CD4-positive, alpha-beta T cell (primary cell): ENCODE measurements at regions not wholly inside any gene's neighbourhood (a gene's known extent, or its start where the extent isn't known, plus 50 kb on each side); places are given as distances from the start of the nearest gene placed in this dataset.

ENCODE experiments used
- ATAC-seq: fragments of 200-7000 bp; cut with Tn5 transposase; one replicate; pipeline ENCODE4 v1.10.0; 2022; ENCODE audit warnings: mild to moderate bottlenecking; ENCODE audit not compliant: poor library complexity
- CTCF ChIA-PET: fragments of 350-600 bp; sonication (Branson Sonifier 250); formaldehyde crosslinking; loops from one replicate; lab custom pipeline; 2021; ENCODE audit warnings: antibody characterized with exemption, inconsistent platforms; lab: Charles Lee
- POLR2A ChIA-PET: fragments of 350-600 bp; sonication (Branson Sonifier 250); formaldehyde crosslinking; loops from one replicate; lab custom pipeline; 2021; ENCODE audit warnings: antibody characterized with exemption, inconsistent platforms; lab: Charles Lee
- DNase-seq, 14 experiments: peaks; one replicate each; pipeline ENCODE4 v3.0.0-alpha.2; 2013 to 2020; ENCODE audit warnings: mixed read lengths in 2 of 14
- H3K27ac ChIP-seq, 2 donors: one replicate each; pipeline versions ENCODE4 v1.5.1 to v1.7.0; 2013; ENCODE audit warnings: low read length in 2 of 2, low read depth in 1 of 2, mild to moderate bottlenecking in 1 of 2
- H3K27me3 ChIP-seq, 2 experiments: 1 replicate in 1 of 2; 2 replicates in 1 of 2; pipeline versions ENCODE4 v1.6.1 to v1.7.0; 2013; ENCODE audit warnings: low read length in 2 of 2, control low read depth in 1 of 2, mild to moderate bottlenecking in 1 of 2, moderate library complexity in 1 of 2; ENCODE audit not compliant: insufficient read depth in 2 of 2, control insufficient read depth in 1 of 2
- H3K36me3 ChIP-seq: one replicate; pipeline ENCODE4 v1.6.1; 2013; ENCODE audit warnings: low read length, control low read depth; ENCODE audit not compliant: insufficient read depth
- H3K4me1 ChIP-seq: one replicate; pipeline ENCODE4 v1.6.1; 2013; ENCODE audit warnings: low read length, control low read depth; ENCODE audit not compliant: insufficient read depth
- H3K4me3 ChIP-seq: one replicate; pipeline ENCODE4 v1.5.1; 2013; ENCODE audit warnings: mild to moderate bottlenecking, low read length, moderate library complexity
- H3K9me3 ChIP-seq, 2 experiments: 1 replicate in 1 of 2; 2 replicates in 1 of 2; pipeline versions ENCODE4 v1.6.1 to v1.7.0; 2013; ENCODE audit warnings: low read length in 2 of 2, mild to moderate bottlenecking in 2 of 2, control low read depth in 1 of 2, moderate library complexity in 1 of 2; ENCODE audit not compliant: control insufficient read depth in 1 of 2, insufficient read depth in 1 of 2
- H3K27ac Mint-ChIP-seq: one replicate; pipeline ENCODE4 v1.8.0; 2020; ENCODE audit warnings: mixed read lengths
- H3K27me3 Mint-ChIP-seq: one replicate; pipeline ENCODE4 v1.8.0; 2021; ENCODE audit warnings: mixed read lengths
- H3K36me3 Mint-ChIP-seq: one replicate; pipeline ENCODE4 v1.8.0; 2021; ENCODE audit warnings: low read depth, mixed read lengths
- H3K4me1 Mint-ChIP-seq: one replicate; pipeline ENCODE4 v1.8.0; 2021; ENCODE audit warnings: low read depth, mixed read lengths
- H3K4me3 Mint-ChIP-seq: one replicate; pipeline ENCODE4 v1.8.0; 2020; ENCODE audit warnings: mild to moderate bottlenecking, mixed read lengths
- H3K9me3 Mint-ChIP-seq: one replicate; pipeline ENCODE4 v1.8.0; 2020; ENCODE audit warnings: mixed read lengths
- intact Hi-C, 2 experiments: fragments of 100-400 bp; cut with DNase I in 1 of 2; cut with micrococcal nuclease in 1 of 2; formaldehyde crosslinking; loops; one replicate each; pipeline versions ENCODE4 v1.15.1 to v1.9.0; 2023 to 2025; cut with DNase I, micrococcal nuclease
- TF ChIP-seq, protein P1 (sequence below): fragments of 200-600 bp; IDR thresholded peaks from one replicate; pipeline ENCODE4 v1.8.0; 2022; ENCODE audit warnings: antibody characterized with exemption, mild to moderate bottlenecking

DNA sequence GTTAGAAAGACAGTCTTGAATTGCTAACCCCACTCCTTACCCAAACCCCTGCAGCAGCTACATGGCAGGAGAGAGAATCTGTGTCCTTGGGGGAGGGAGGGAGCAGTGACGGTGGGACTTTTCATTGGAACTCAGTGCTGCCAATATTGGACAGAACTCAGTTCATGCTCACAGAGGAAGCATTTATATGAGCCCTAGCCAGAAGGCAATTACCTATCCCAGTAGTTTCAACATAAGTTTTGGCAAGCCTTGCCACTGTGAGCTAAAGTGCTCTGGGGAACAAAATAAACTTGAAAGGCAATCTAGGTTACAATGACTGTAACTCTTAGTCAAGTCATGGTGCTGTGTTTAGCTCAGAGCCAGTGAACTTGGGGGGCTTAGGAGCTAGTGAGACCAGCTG lies 1013.4 kb upstream of the COX7C start:
- Mint-ChIP-seq H3K4me3 (no peak overlapping the region), H3K9me3 (peaks cover 8% of the 10 kb centered on the region), H3K27me3 (no peaks in the 10 kb centered on the region), H3K27ac (no peak overlapping the region), H3K4me1 (no peaks in the 10 kb centered on the region), H3K36me3 (no peaks in the 10 kb centered on the region)
- ChIA-PET CTCF (no interaction called here), POLR2A (no interaction called here)
- Histone ChIP-seq H3K9me3 (peaks cover 0 to 3% of the 10 kb centered on the region in 2 experiments), H3K27ac (no peak overlapping the region), H3K27me3 (no peaks in the 10 kb centered on the region), H3K4me3 (no peak overlapping the region), H3K36me3 (no peaks in the 10 kb centered on the region), H3K4me1 (no peaks in the 10 kb centered on the region)
- intact Hi-C loops, result no loop called here
- ATAC-seq, result no peak
- TF ChIP-seq, protein P1, sequence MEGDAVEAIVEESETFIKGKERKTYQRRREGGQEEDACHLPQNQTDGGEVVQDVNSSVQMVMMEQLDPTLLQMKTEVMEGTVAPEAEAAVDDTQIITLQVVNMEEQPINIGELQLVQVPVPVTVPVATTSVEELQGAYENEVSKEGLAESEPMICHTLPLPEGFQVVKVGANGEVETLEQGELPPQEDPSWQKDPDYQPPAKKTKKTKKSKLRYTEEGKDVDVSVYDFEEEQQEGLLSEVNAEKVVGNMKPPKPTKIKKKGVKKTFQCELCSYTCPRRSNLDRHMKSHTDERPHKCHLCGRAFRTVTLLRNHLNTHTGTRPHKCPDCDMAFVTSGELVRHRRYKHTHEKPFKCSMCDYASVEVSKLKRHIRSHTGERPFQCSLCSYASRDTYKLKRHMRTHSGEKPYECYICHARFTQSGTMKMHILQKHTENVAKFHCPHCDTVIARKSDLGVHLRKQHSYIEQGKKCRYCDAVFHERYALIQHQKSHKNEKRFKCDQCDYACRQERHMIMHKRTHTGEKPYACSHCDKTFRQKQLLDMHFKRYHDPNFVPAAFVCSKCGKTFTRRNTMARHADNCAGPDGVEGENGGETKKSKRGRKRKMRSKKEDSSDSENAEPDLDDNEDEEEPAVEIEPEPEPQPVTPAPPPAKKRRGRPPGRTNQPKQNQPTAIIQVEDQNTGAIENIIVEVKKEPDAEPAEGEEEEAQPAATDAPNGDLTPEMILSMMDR, result no peak
- DNase-seq, result no peak

DNA sequence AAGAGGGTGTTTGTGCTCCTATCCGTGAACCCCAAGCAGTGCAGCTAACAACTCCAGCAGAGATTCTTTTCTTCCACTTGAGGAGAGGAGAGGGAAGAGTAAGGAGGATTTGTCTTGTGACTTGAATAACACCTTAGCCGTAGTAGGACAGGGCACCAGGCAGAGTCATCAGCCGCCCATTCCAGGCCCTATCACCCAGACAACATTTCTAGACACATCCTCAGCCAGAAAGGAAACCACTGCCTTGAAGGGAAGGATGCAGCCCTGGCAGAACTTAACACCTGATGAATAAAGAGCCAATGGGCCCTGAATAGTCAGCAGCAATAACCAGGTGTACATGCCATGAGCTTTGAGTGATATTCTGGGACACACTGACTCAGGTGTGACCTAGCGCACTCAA lies 1013.0 kb upstream of the COX7C start:
- DNase-seq (no peak), ATAC-seq (no peak)
- H3K4me3 ChIP-seq, result no peak overlapping the region
- peaks cover 8% of the 10 kb centered on the region for H3K9me3 Mint-ChIP-seq
- H3K4me3 Mint-ChIP-seq, result no peak overlapping the region
- H3K27ac ChIP-seq, result no peak overlapping the region
- ChIA-PET POLR2A (no interaction called here), CTCF (no interaction called here)
- H3K27ac Mint-ChIP-seq, result no peak overlapping the region
- H3K4me1 Mint-ChIP-seq, result no peaks in the 10 kb centered on the region
- no peaks in the 10 kb centered on the region for H3K36me3 ChIP-seq
- peaks cover 0 to 3% of the 10 kb centered on the region in 2 experiments for H3K9me3 ChIP-seq
- intact Hi-C loops, result no loop called here
- TF ChIP-seq, protein P1, result no peak
- no peaks in the 10 kb centered on the region for H3K36me3 Mint-ChIP-seq
- no peaks in the 10 kb centered on the region for H3K27me3 Mint-ChIP-seq
- no peaks in the 10 kb centered on the region for H3K27me3 ChIP-seq
- no peaks in the 10 kb centered on the region for H3K4me1 ChIP-seq

DNA sequence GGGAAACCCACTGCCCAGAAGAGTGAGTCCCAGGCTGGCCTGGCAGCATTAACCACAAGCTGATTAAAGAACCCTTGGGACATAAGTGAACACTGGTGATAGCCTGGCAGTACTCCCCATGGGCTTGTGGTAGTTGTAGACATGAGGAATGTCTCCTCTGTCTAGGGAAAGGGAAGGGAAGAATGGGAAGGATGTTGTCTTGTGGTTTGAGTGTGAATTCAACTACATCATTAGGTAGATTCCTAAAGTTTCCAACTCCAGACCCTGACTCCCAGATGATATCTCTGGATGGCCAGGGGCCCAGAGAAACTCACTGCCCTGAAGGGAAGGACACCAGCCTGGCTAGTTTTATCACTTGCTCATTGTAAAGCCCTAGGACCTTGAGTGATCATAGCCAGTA lies 1012.4 kb upstream of the COX7C start:
- H3K36me3 ChIP-seq, result no peaks in the 10 kb centered on the region
- peaks cover 0 to 3% of the 10 kb centered on the region in 2 experiments for H3K9me3 ChIP-seq
- H3K4me1 ChIP-seq, result no peaks in the 10 kb centered on the region
- Mint-ChIP-seq H3K4me1 (no peaks in the 10 kb centered on the region), H3K36me3 (no peaks in the 10 kb centered on the region), H3K27me3 (no peaks in the 10 kb centered on the region), H3K4me3 (no peak overlapping the region), H3K27ac (no peak overlapping the region), H3K9me3 (peaks cover 8% of the 10 kb centered on the region)
- TF ChIP-seq, protein P1, result no peak
- H3K4me3 ChIP-seq, result no peak overlapping the region
- intact Hi-C loops, result no loop called here
- DNase-seq, result no peak
- CTCF ChIA-PET, result no interaction called here
- no peak overlapping the region for H3K27ac ChIP-seq
- no peaks in the 10 kb centered on the region for H3K27me3 ChIP-seq
- no peak for ATAC-seq
- POLR2A ChIA-PET, result no interaction called here
